Stomach (tissue), 4 donors: ENCODE measurements at regions not wholly inside any gene's neighbourhood (a gene's known extent, or its start where the extent isn't known, plus 50 kb on each side); places are given as distances from the start of the nearest gene placed in this dataset.

Experiments used
- EP300 ChIP-seq: sonication (generic); formaldehyde crosslinking; IDR thresholded peaks from one replicate; pipeline ENCODE4 v1.6.1; 2017; ENCODE audit warnings: antibody characterized with exemption
- TF ChIP-seq, protein P1 (sequence below), 7 experiments: fragments of 450-650 bp in 4 of 7; fragments of 200-600 bp in 3 of 7; sonication (generic) in 3 of 7; IDR thresholded peaks; one replicate each; pipeline ENCODE4 v1.5.1; 2016 to 2019; ENCODE audit warnings: antibody characterized with exemption in 7 of 7, control low read depth in 2 of 7, mild to moderate bottlenecking in 1 of 7

DNA sequence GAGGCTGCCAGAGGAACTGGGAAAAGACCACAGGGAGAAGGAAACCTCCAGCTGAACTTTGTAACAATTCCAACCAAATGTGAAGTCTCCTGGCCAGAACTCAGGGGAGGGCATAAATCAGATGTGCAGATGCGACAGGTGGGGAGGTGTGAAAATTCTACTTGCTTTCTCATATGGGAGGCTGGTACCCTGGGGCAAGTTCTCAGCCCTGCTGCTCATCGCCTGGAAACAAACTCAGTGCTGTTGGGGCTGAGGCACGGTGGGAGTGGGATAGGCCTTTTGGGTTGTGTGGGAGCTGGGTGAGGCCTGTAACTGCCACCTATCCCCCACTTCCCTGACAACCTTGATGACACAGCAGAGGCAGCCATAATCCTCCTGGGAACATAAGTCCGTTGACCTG, 179.6 kb downstream of the ASB1 start:
- TF ChIP-seq, protein P1, sequence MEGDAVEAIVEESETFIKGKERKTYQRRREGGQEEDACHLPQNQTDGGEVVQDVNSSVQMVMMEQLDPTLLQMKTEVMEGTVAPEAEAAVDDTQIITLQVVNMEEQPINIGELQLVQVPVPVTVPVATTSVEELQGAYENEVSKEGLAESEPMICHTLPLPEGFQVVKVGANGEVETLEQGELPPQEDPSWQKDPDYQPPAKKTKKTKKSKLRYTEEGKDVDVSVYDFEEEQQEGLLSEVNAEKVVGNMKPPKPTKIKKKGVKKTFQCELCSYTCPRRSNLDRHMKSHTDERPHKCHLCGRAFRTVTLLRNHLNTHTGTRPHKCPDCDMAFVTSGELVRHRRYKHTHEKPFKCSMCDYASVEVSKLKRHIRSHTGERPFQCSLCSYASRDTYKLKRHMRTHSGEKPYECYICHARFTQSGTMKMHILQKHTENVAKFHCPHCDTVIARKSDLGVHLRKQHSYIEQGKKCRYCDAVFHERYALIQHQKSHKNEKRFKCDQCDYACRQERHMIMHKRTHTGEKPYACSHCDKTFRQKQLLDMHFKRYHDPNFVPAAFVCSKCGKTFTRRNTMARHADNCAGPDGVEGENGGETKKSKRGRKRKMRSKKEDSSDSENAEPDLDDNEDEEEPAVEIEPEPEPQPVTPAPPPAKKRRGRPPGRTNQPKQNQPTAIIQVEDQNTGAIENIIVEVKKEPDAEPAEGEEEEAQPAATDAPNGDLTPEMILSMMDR (IDR thresholded peaks at IDR 0.05): no peak
- no peak for TF ChIP-seq EP300
